IMR-90 (cell line): ENCODE measurements at regions not wholly inside any gene's neighbourhood (a gene's known extent, or its start where the extent isn't known, plus 50 kb on each side); places are given as distances from the start of the nearest gene placed in this dataset.

Experiments used
- BHLHE40 ChIP-seq: fragments of 150-350 bp; IDR thresholded peaks from 2 replicates; pipeline ENCODE4 v1.6.1; 2016; ENCODE audit warnings: mild to moderate bottlenecking, low read depth, low read length
- CEBPB ChIP-seq: IDR thresholded peaks from 2 replicates; pipeline ENCODE4 v1.6.1; 2012; ENCODE audit warnings: low read depth, low read length, improper control_type of control experiment
- CTCF ChIP-seq: conservative IDR thresholded peaks from 2 replicates; pipeline ENCODE4 v1.5.1; 2012; ENCODE audit warnings: mild to moderate bottlenecking, low read depth, low read length, improper control_type of control experiment
- POLR2A ChIP-seq: IDR thresholded peaks from 2 replicates; pipeline ENCODE4 v1.6.1; 2012; ENCODE audit warnings: mild to moderate bottlenecking, low read depth, low read length
- RAD21 ChIP-seq: IDR thresholded peaks from 2 replicates; pipeline ENCODE4 v1.6.1; 2012; ENCODE audit warnings: low read length, improper control_type of control experiment
- RCOR1 ChIP-seq: IDR thresholded peaks from 2 replicates; pipeline ENCODE4 v1.6.1; 2012; ENCODE audit warnings: mild to moderate bottlenecking, low read length, improper control_type of control experiment; ENCODE audit not compliant: insufficient replicate concordance
- RFX5 ChIP-seq: IDR thresholded peaks from 2 replicates; pipeline ENCODE4 v1.8.0; 2012; ENCODE audit warnings: low read depth, mild to moderate bottlenecking, low read length, moderate library complexity
- USF2 ChIP-seq: fragments of 150-350 bp; IDR thresholded peaks from 2 replicates; pipeline ENCODE4 v1.6.1; 2017; ENCODE audit warnings: mild to moderate bottlenecking, antibody characterized with exemption, low read length, low read depth

- TF ChIP-seq CTCF (no peak), RAD21 (no peak), CEBPB (no peak), POLR2A (no peak), BHLHE40 (no peak), RCOR1 (no peak), USF2 (no peak), RFX5 (no peak)
These were observed 261.6 kb upstream of the SORL1-AS1 start for GRCh38 chr11:121714351-121714750.
